Activated naive CD4-positive, alpha-beta T cell treated with anti-CD3 and anti-CD28 coated beads, Interleukin-2, amount 50 U/mL, for 72 hours (primary cell): ENCODE measurements at regions not wholly inside any gene's neighbourhood (a gene's known extent, or its start where the extent isn't known, plus 50 kb on each side); places are given as distances from the start of the nearest gene placed in this dataset.
A peak's percentile ranks its signal among the peaks of the same experiment; 100 is the strongest.

Experiments
- ATAC-seq, 2 donors: fragments of 150-1000 bp; cut with Tn5 transposase; 2 replicates each; pipeline ENCODE4 v1.10.0; 2021; ENCODE audit warnings: mild to moderate bottlenecking in 2 of 2, moderate library complexity in 2 of 2
- DNase-seq, 2 donors: peaks; one replicate each; pipeline ENCODE4 v3.0.0; 2021 to 2022; ENCODE audit warnings: low spot score in 2 of 2
- H3K27ac Mint-ChIP-seq, 2 donors: one replicate each; pipeline ENCODE4 v1.8.0; 2022; ENCODE audit warnings: mild to moderate bottlenecking in 2 of 2, mixed read lengths in 2 of 2
- H3K36me3 Mint-ChIP-seq, 2 donors: one replicate each; pipeline ENCODE4 v1.8.0; 2022; ENCODE audit warnings: mixed read lengths in 2 of 2
- H3K9me3 Mint-ChIP-seq, 2 donors: one replicate each; pipeline ENCODE4 v1.8.0; 2022; ENCODE audit warnings: mixed read lengths in 2 of 2

GRCh38 chr19:34104096-34104495 is 68.2 kb upstream of the LSM14A start:
- DNase-seq (no peak), ATAC-seq (no peak)
- Mint-ChIP-seq H3K27ac (no peak overlapping the region), H3K9me3 (no peaks in the 10 kb centered on the region), H3K36me3 (no peaks in the 10 kb centered on the region)

GRCh38 chr19:34104557-34104956 is 67.7 kb upstream of the LSM14A start:
- H3K27ac Mint-ChIP-seq = no peak overlapping the region
- ATAC-seq (no peak), DNase-seq (no peak)
- no peaks in the 10 kb centered on the region for H3K36me3 Mint-ChIP-seq
- H3K9me3 Mint-ChIP-seq = no peaks in the 10 kb centered on the region

GRCh38 chr19:34109596-34109995 is 62.7 kb upstream of the LSM14A start:
- no peaks in the 10 kb centered on the region for H3K9me3 Mint-ChIP-seq
- ATAC-seq = no peak
- no peak for DNase-seq
- no peak overlapping the region for H3K27ac Mint-ChIP-seq
- H3K36me3 Mint-ChIP-seq = no peaks in the 10 kb centered on the region

GRCh38 chr19:34118879-34119748 is 53.2 kb upstream of the LSM14A start:
- peak in 1 of 2 donors; percentile 6 for DNase-seq
- peak overlapping the region in 1 of 2 donors; percentile 59 for H3K27ac Mint-ChIP-seq

GRCh38 chr19:34120141-34120540 is 52.2 kb upstream of the LSM14A start:
- Mint-ChIP-seq H3K36me3 (no peaks in the 10 kb centered on the region), H3K27ac (no peak overlapping the region), H3K9me3 (no peaks in the 10 kb centered on the region)
- DNase-seq (no peak), ATAC-seq (no peak)

More at GRCh38 chr19:34118879-34119748, 53.2 kb upstream of the LSM14A start:
- Mint-ChIP-seq H3K9me3 (no peaks in the 10 kb centered on the region), H3K36me3 (no peaks in the 10 kb centered on the region)
- ATAC-seq = peak; percentile 50 to 84

GRCh38 chr19:34120846-34121639 is 51.3 kb upstream of the LSM14A start:
- ATAC-seq = peak; percentile 44 to 75
- H3K9me3 Mint-ChIP-seq = no peaks in the 10 kb centered on the region
- no peaks in the 10 kb centered on the region for H3K36me3 Mint-ChIP-seq
- DNase-seq = peak in 1 of 2 donors; percentile 65
- H3K27ac Mint-ChIP-seq = peak overlapping the region in 1 of 2 donors; percentile 10
